ENCODE measurements at regions not wholly inside any gene's neighbourhood (a gene's known extent, or its start where the extent isn't known, plus 50 kb on each side); places are given as distances from the start of the nearest gene placed in this dataset.

DNA sequence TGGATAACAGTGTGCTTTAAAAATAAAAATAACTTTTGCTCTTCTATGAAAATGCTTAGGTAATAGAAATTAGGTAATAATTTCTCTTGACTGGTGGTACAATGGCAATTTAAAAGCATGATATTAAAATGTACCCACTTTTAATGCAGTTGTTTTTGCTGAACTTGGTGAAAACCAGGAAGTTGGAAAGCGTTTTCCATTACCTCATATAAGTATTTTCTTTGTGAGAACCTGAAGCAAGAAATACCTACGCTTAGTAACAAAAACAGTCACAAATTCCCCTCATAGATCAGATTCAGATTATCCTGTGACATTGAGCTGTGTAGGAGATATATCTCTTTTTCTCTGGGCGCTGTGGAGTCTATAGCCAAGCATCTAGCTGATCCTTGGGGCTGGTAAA is 689.0 kb upstream of the FZD8 start:
- TF ChIP-seq, protein P1, sequence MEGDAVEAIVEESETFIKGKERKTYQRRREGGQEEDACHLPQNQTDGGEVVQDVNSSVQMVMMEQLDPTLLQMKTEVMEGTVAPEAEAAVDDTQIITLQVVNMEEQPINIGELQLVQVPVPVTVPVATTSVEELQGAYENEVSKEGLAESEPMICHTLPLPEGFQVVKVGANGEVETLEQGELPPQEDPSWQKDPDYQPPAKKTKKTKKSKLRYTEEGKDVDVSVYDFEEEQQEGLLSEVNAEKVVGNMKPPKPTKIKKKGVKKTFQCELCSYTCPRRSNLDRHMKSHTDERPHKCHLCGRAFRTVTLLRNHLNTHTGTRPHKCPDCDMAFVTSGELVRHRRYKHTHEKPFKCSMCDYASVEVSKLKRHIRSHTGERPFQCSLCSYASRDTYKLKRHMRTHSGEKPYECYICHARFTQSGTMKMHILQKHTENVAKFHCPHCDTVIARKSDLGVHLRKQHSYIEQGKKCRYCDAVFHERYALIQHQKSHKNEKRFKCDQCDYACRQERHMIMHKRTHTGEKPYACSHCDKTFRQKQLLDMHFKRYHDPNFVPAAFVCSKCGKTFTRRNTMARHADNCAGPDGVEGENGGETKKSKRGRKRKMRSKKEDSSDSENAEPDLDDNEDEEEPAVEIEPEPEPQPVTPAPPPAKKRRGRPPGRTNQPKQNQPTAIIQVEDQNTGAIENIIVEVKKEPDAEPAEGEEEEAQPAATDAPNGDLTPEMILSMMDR (IDR thresholded peaks at IDR 0.05): no peak
- Histone ChIP-seq H3K27me3 (ENCODE audit: control insufficient read depth in 2 of 2, insufficient read depth in 2 of 2, low read length in 2 of 2) (no peaks in the 10 kb centered on the region), H4K20me1 (ENCODE audit: insufficient read depth, low read length) (no peaks in the 10 kb centered on the region), H3K79me2 (ENCODE audit: insufficient read depth, low read length) (no peaks in the 10 kb centered on the region), H3K36me3 (replicated peaks in 1 of 2; ENCODE audit: control insufficient read depth in 1 of 2, insufficient read depth in 2 of 2, low read length in 2 of 2) (no peaks in the 10 kb centered on the region), H3K27ac (ENCODE audit: low read depth in 1 of 2, low read length in 2 of 2) (no peak overlapping the region), H3K4me1 (ENCODE audit: control insufficient read depth in 1 of 2, insufficient read depth in 2 of 2, low read length in 2 of 2) (no peaks in the 10 kb centered on the region), H3K9ac (ENCODE audit: insufficient read depth, low read length, poor library complexity, severe bottlenecking) (no peak overlapping the region), H3K9me3 (replicated peaks in 1 of 2; ENCODE audit: control insufficient read depth in 1 of 2, insufficient read depth in 1 of 2, low read length in 2 of 2) (no peaks in the 10 kb centered on the region), H3K4me3 (replicated peaks in 1 of 3; ENCODE audit: low read depth in 2 of 3, low read length in 3 of 3) (no peak overlapping the region), H3K4me2 (replicated peaks; ENCODE audit: extremely low read depth, low read length, poor library complexity, severe bottlenecking) (no peak overlapping the region), H2AFZ (ENCODE audit: insufficient read depth, low read depth, low read length, poor library complexity, severe bottlenecking) (no peak overlapping the region)
- H3K27me3 Mint-ChIP-seq (ENCODE audit: low read depth in 3 of 3): peaks cover 0 to 2% (median 0%) of the 10 kb centered on the region in 3 donors
- H3K27ac Mint-ChIP-seq: no peak overlapping the region
- peaks cover 0 to 7% (median 2%) of the 10 kb centered on the region in 7 donors for H3K9me3 Mint-ChIP-seq
- no CpG with 5 or more reads among the region's 3 CpGs for WGBS (ENCODE audit: insufficient coverage)
- H3K4me3 Mint-ChIP-seq: no peak overlapping the region
- intact Hi-C loops (cut with micrococcal nuclease): no loop called here
- H3K36me3 Mint-ChIP-seq: no peaks in the 10 kb centered on the region
- H3K4me1 Mint-ChIP-seq: no peaks in the 10 kb centered on the region
- no peak for DNase-seq

DNA sequence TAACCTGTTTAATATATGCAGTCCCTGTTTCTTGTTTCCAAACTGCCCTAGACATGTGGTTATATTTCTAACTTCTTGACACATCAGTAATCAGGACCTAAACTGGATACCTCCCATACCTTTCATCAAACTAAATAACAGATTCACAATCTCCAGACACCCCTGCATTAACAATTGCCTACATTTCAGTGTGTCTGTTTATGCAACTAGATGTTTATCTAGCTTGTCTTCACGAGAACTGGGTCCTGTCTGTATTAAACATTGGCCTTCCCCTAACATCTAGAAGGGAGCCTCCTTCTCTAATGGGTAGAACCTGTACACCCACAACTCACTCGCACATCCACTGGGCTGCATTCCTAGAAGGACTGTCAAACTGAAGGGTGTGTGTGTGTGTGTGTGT is 683.7 kb upstream of the FZD8 start:
- WGBS (ENCODE audit: insufficient coverage): 80% methylated on average over 1 of the region's 2 CpGs

More for the DNA sequence above, 683.7 kb upstream of the FZD8 start:
- H4K20me1 ChIP-seq (ENCODE audit: insufficient read depth, low read length): no peaks in the 10 kb centered on the region
- no peak overlapping the region for H3K9ac ChIP-seq (ENCODE audit: insufficient read depth, low read length, poor library complexity, severe bottlenecking)
- peaks cover 0 to 2% (median 2%) of the 10 kb centered on the region in 3 donors for H3K27me3 Mint-ChIP-seq (ENCODE audit: low read depth in 3 of 3)
- H3K79me2 ChIP-seq (ENCODE audit: insufficient read depth, low read length): no peaks in the 10 kb centered on the region
- H3K27ac ChIP-seq (ENCODE audit: low read depth in 1 of 2, low read length in 2 of 2): no peak overlapping the region
- intact Hi-C loops (cut with micrococcal nuclease): no loop called here
- H3K36me3 ChIP-seq (replicated peaks in 1 of 2; ENCODE audit: control insufficient read depth in 1 of 2, insufficient read depth in 2 of 2, low read length in 2 of 2): no peaks in the 10 kb centered on the region
- H3K4me3 ChIP-seq (replicated peaks in 1 of 3; ENCODE audit: low read depth in 2 of 3, low read length in 3 of 3): no peak overlapping the region
- TF ChIP-seq, protein P1 (IDR thresholded peaks at IDR 0.05): no peak
- DNase-seq: no peak
- H3K9me3 Mint-ChIP-seq: peaks cover 0 to 7% (median 0%) of the 10 kb centered on the region in 7 donors
- no peak overlapping the region for H3K27ac Mint-ChIP-seq
- H3K4me2 ChIP-seq (replicated peaks; ENCODE audit: extremely low read depth, low read length, poor library complexity, severe bottlenecking): no peak overlapping the region
- no peaks in the 10 kb centered on the region for H3K36me3 Mint-ChIP-seq
- H3K4me1 ChIP-seq (ENCODE audit: control insufficient read depth in 1 of 2, insufficient read depth in 2 of 2, low read length in 2 of 2): no peaks in the 10 kb centered on the region
- H2AFZ ChIP-seq (ENCODE audit: insufficient read depth, low read depth, low read length, poor library complexity, severe bottlenecking): no peak overlapping the region
- H3K9me3 ChIP-seq (replicated peaks in 1 of 2; ENCODE audit: control insufficient read depth in 1 of 2, insufficient read depth in 1 of 2, low read length in 2 of 2): no peaks in the 10 kb centered on the region
- no peaks in the 10 kb centered on the region for H3K27me3 ChIP-seq (ENCODE audit: control insufficient read depth in 2 of 2, insufficient read depth in 2 of 2, low read length in 2 of 2)
- no peak overlapping the region for H3K4me3 Mint-ChIP-seq
- H3K4me1 Mint-ChIP-seq: no peaks in the 10 kb centered on the region
